ENCODE measurements at regions not wholly inside any gene's neighbourhood (a gene's known extent, or its start where the extent isn't known, plus 50 kb on each side); places are given as distances from the start of the nearest gene placed in this dataset.
"Not testable (repeated sequence)": the region's sequence is repeated elsewhere in the genome, so short reads cannot be mapped to it uniquely, and the experiment has no call there.

DNA sequence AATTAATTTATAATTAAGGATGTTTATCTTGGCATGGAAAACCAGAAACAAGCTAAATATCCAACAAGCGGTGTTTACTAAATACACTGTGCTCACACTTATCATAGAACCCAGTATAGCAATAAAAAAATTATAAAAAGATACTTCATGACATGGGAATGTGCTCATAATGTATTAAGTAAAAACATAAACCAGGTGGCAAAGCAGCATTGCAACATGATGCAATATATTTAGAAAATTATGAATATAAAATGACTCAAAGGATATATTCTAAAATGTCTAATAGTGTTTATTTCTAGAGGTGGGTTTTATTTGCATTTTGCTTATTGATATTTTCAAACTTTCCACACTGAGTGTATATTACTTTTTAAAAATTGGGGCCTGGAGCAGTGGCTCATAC, 84.4 kb upstream of the ATL2 start:
- Mint-ChIP-seq H3K4me1 (peaks cover 4% of the 10 kb centered on the region), H3K27ac (no peak overlapping the region), H3K4me3 (no peak overlapping the region), H3K9me3 (ENCODE audit: low read depth) (no peaks in the 10 kb centered on the region), H3K27me3 (peaks cover 16% of the 10 kb centered on the region), H3K36me3 (no peaks in the 10 kb centered on the region)
- ATAC-seq: no peak
- no peak for DNase-seq
- CTCF ChIA-PET: no interaction called here

DNA sequence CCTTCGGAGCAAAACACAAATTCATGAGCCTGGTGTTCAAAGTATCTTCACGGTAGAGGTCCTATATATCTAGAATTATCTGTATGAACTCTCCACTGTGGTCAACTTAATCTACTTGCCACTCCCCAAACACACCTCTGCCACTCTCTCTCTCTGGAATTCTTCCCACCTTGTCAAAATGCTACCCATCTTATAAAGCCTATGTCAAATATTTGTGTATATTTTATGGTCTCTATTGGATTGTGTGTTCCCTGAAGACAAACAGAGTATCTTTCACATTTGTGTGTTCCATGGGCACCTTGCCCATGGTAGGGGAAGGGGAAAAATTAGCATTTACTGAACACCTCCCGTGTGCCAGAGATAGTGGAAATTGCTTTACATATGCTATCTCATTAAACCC, 83.2 kb upstream of the ATL2 start:
- CTCF ChIA-PET: no interaction called here
- Mint-ChIP-seq H3K27ac (no peak overlapping the region), H3K9me3 (ENCODE audit: low read depth) (no peaks in the 10 kb centered on the region), H3K27me3 (peaks cover 18% of the 10 kb centered on the region), H3K36me3 (no peaks in the 10 kb centered on the region), H3K4me1 (peaks cover 4% of the 10 kb centered on the region), H3K4me3 (no peak overlapping the region)
- no peak for ATAC-seq
- DNase-seq: no peak

GRCh38 chr2:38454081-38454480, 77.0 kb upstream of the ATL2 start:
- Mint-ChIP-seq H3K36me3 (no peaks in the 10 kb centered on the region), H3K4me3 (no peak overlapping the region), H3K27me3 (peaks cover 18% of the 10 kb centered on the region), H3K4me1 (no peaks in the 10 kb centered on the region), H3K9me3 (ENCODE audit: low read depth) (no peaks in the 10 kb centered on the region), H3K27ac (no peak overlapping the region)
- ATAC-seq (no peak), DNase-seq (no peak)
- CTCF ChIA-PET: no interaction called here

DNA sequence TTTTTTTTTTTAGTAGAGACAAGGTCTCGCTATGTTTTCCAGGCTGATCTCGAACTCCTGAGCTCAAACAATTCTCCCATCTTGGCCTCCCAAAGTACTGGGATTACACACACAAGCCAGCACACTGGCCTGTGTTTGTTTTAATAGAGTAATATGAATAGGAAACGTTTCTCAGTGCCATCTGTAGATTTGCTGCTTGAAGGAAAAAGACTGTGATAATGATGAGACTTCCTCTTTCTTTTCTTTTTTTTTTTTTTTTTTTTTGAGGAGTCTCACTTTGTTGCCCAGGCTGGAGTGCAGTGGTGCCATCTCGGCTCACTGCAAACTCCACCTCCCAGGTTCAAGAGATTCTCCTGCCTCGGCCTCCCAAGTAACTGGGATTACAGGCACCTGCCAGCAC, 74.7 kb upstream of the ATL2 start:
- H3K4me1 Mint-ChIP-seq; DNase-seq; H3K4me3 Mint-ChIP-seq; ATAC-seq; H3K27ac Mint-ChIP-seq; H3K27me3 Mint-ChIP-seq; H3K36me3 Mint-ChIP-seq; CTCF ChIA-PET; H3K9me3 Mint-ChIP-seq (ENCODE audit: low read depth): not testable (repeated sequence)

DNA sequence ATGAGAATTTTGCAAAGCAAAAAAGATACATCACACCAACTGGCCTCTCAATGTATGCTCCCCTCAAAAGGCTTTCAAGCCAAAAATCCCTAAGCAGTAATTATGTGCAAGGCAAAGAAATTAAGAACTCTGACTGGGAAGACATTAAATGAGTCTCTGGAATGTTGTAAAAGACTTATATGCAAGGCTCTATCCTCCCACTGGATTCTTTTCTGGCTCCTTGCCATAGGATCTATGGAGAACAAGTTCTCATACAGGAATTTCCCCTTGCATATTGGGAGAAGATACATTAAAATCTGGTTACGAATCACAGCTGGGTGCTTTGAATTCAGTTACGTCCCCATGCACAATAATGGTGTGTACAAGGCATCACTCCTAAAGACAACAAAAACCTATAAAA, 73.4 kb upstream of the ATL2 start:
- no peak for DNase-seq
- no peaks in the 10 kb centered on the region for H3K4me1 Mint-ChIP-seq
- CTCF ChIA-PET: no interaction called here
- no peak overlapping the region for H3K4me3 Mint-ChIP-seq
- H3K9me3 Mint-ChIP-seq (ENCODE audit: low read depth): no peaks in the 10 kb centered on the region
- ATAC-seq: no peak
- no peaks in the 10 kb centered on the region for H3K36me3 Mint-ChIP-seq
- H3K27me3 Mint-ChIP-seq: peaks cover 10% of the 10 kb centered on the region
- no peak overlapping the region for H3K27ac Mint-ChIP-seq

GRCh38 chr2:38448692-38449410, 71.8 kb upstream of the ATL2 start:
- Mint-ChIP-seq H3K27ac (no peak overlapping the region), H3K9me3 (ENCODE audit: low read depth) (no peaks in the 10 kb centered on the region), H3K4me1 (no peaks in the 10 kb centered on the region), H3K27me3 (peaks cover 18% of the 10 kb centered on the region), H3K36me3 (no peaks in the 10 kb centered on the region), H3K4me3 (no peak overlapping the region)
- CTCF ChIA-PET: interaction anchor here (0.9 to 1.3 kb wide), 2 partner anchors 8 to 61 kb away, joined by 3 read pairs; no protein-coding TSS in a partner anchor
- no peak for ATAC-seq
- DNase-seq: no peak

- Mint-ChIP-seq H3K9me3 (ENCODE audit: low read depth) (no peaks in the 10 kb centered on the region), H3K27ac (no peak overlapping the region), H3K27me3 (peaks cover 32% of the 10 kb centered on the region), H3K4me1 (no peaks in the 10 kb centered on the region), H3K36me3 (no peaks in the 10 kb centered on the region), H3K4me3 (no peak overlapping the region)
- ATAC-seq (no peak), DNase-seq (no peak)
- CTCF ChIA-PET: interaction anchor here (1.3 kb wide), 1 partner anchor 63 kb away, joined by 3 read pairs; no protein-coding TSS in a partner anchor
Observed at GRCh38 chr2:38446906-38447561, 70.0 kb upstream of the ATL2 start.

- CTCF ChIA-PET: no interaction called here
- H3K27me3 Mint-ChIP-seq: peaks cover 35% of the 10 kb centered on the region
- no peak for DNase-seq
Observed at GRCh38 chr2:38446418-38446817, 69.3 kb upstream of the ATL2 start.

GRCh38 chr2:38444247-38444646, 67.2 kb upstream of the ATL2 start:
- H3K36me3 Mint-ChIP-seq: no peaks in the 10 kb centered on the region
- no peak overlapping the region for H3K4me3 Mint-ChIP-seq
- DNase-seq (no peak), ATAC-seq (no peak)
- H3K9me3 Mint-ChIP-seq (ENCODE audit: low read depth): no peaks in the 10 kb centered on the region
- CTCF ChIA-PET: no interaction called here
- peaks cover under 1% of the 10 kb centered on the region for H3K4me1 Mint-ChIP-seq
- H3K27me3 Mint-ChIP-seq: peaks cover 44% of the 10 kb centered on the region
- H3K27ac Mint-ChIP-seq: no peak overlapping the region

More at GRCh38 chr2:38446418-38446817, 69.3 kb upstream of the ATL2 start:
- Mint-ChIP-seq H3K4me1 (no peaks in the 10 kb centered on the region), H3K9me3 (ENCODE audit: low read depth) (no peaks in the 10 kb centered on the region), H3K27ac (no peak overlapping the region), H3K36me3 (no peaks in the 10 kb centered on the region), H3K4me3 (no peak overlapping the region)
- ATAC-seq: no peak

DNA sequence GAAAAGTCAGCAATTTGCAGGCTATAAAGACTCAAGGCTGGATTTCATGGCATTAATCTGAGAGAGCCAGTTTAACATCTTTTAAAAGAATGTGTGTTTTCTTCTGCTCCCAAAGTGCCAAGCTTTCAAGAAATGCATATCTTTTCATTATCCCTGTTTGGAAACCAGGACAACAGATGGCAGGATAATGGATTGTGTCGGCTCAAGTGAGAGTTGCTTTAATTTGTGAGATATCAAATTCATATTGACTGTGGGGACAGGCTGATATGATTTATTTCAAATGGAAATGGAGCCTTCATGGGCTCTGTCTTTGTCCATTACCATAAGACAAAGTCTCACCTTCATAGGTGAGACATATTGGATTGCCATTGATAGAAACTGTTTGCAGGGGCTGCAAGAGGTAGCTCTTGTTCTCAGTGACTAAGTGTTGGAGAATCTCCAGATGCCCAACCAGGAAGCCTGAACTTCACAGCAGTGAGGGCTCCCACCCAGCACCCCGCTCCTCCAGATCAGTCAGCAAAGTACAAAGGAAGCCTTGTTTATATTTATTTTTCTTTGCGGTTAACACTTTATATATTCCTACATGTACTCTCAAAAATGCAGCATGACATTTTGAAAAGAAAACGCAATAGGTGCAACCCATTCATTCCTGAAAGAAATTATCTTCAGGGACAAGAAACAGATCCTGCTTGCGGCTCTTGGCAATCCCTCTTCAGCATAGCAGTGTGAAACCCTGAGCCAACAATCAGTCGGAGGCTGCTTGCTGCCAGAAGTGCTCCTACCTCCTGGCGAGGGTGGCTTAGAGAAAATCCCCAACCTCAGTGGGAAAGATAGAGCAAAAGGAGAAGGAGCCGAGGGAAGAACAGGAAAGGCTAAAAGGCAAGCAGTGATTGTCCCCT, 65.8 kb upstream of the ATL2 start:
- H3K27me3 Mint-ChIP-seq: peaks cover 44% of the 10 kb centered on the region
- CTCF ChIA-PET: no interaction called here
- H3K27ac Mint-ChIP-seq: no peak overlapping the region
- no peaks in the 10 kb centered on the region for H3K36me3 Mint-ChIP-seq
- ATAC-seq (no peak), DNase-seq (no peak)
- H3K4me3 Mint-ChIP-seq: no peak overlapping the region
- no peaks in the 10 kb centered on the region for H3K9me3 Mint-ChIP-seq (ENCODE audit: low read depth)
- H3K4me1 Mint-ChIP-seq: peaks cover 10% of the 10 kb centered on the region

DNA sequence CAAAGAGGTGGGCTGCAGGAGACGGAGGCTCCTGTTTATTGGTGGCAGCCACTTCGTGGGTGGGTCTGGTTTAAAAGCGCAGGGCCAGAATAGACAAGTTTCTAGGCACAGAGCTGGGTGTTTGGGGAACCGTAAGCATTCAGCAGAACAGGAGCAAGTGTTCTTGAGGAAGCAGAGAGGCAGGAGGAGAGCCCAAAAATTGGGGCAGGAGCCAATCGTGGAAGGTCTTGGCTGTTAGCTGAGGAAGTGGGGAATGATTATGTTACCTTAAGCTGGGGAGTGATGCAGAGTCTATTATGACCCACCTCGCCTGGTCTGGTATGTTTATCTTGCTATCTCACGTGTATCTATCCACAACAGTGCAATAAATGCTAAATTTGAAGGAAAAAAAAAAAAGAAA, 64.3 kb upstream of the ATL2 start:
- Mint-ChIP-seq H3K4me1 (peaks cover 10% of the 10 kb centered on the region), H3K27ac (no peak overlapping the region), H3K27me3 (peaks cover 39% of the 10 kb centered on the region), H3K36me3 (no peaks in the 10 kb centered on the region), H3K4me3 (no peak overlapping the region), H3K9me3 (ENCODE audit: low read depth) (no peaks in the 10 kb centered on the region)
- no peak for ATAC-seq
- CTCF ChIA-PET: interaction anchor here (0.6 kb wide), 1 partner anchor 70 kb away, joined by 3 read pairs; no protein-coding TSS in a partner anchor
- DNase-seq: no peak

- Mint-ChIP-seq H3K9me3 (ENCODE audit: low read depth) (no peaks in the 10 kb centered on the region), H3K4me3 (no peak overlapping the region), H3K4me1 (peaks cover 10% of the 10 kb centered on the region), H3K27me3 (peaks cover 34% of the 10 kb centered on the region), H3K36me3 (no peaks in the 10 kb centered on the region), H3K27ac (no peak overlapping the region)
- CTCF ChIA-PET: no interaction called here
- no peak for ATAC-seq
- DNase-seq: no peak
Observed at GRCh38 chr2:38440655-38441054, 63.6 kb upstream of the ATL2 start.

DNA sequence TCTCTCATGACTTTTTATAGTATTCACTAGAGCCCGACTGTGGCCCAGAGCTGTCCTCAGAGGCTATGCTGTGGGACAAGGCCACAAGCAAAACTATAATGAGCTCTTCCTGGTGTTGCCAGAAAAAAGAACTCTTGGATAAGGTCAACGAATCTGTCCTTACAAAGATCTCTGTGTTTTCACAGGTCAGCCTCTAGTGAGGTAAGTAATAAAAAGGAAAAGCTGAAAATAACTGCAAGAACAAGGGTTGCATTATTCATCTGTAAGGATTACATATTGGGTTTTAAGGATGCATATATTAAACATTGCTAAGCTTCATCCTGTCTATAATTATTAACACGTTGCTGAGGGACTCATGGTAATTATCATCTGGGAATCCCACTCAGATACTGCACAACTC, 62.8 kb upstream of the ATL2 start:
- Mint-ChIP-seq H3K27ac (no peak overlapping the region), H3K4me3 (no peak overlapping the region), H3K36me3 (no peaks in the 10 kb centered on the region), H3K9me3 (ENCODE audit: low read depth) (no peaks in the 10 kb centered on the region), H3K4me1 (peaks cover 10% of the 10 kb centered on the region), H3K27me3 (peaks cover 34% of the 10 kb centered on the region)
- CTCF ChIA-PET: no interaction called here
- ATAC-seq: no peak
- DNase-seq: no peak
